Stimulated activated CD8-positive, alpha-beta memory T cell treated with anti-CD3 and anti-CD28 coated beads, Interleukin-15, amount 100 ng/mL, for 1 hour (primary cell): ENCODE measurements at regions not wholly inside any gene's neighbourhood (a gene's known extent, or its start where the extent isn't known, plus 50 kb on each side); places are given as distances from the start of the nearest gene placed in this dataset.

Source experiments
- DNase-seq: peaks from one replicate; pipeline ENCODE4 v3.0.0-alpha.2; 2020; ENCODE audit warnings: low read depth

DNA sequence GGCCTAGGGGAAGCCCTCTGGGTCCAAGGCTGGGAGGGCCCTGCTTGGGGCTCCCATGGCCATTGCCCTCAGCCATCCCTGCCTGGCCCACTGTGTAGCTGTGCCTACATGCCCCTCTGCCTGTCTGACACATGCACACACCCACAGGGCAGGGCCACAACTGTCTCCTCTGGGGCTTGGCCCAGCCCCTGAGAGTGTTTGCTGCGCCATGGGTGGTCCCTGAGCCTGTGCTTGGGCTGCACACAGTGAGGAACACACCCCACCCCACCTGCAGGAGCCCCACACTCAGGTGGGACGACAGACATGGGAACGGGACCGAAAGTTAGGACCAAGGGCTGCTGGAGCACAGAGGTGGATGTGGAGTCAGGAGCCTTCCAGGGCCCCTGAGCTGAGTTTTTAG lies 489.5 kb downstream of the TBC1D22A start:
- DNase-seq = no peak

- DNase-seq = no peak
Measured at GRCh38 chr22:47250995-47251765, 488.7 kb downstream of the TBC1D22A start.

DNA sequence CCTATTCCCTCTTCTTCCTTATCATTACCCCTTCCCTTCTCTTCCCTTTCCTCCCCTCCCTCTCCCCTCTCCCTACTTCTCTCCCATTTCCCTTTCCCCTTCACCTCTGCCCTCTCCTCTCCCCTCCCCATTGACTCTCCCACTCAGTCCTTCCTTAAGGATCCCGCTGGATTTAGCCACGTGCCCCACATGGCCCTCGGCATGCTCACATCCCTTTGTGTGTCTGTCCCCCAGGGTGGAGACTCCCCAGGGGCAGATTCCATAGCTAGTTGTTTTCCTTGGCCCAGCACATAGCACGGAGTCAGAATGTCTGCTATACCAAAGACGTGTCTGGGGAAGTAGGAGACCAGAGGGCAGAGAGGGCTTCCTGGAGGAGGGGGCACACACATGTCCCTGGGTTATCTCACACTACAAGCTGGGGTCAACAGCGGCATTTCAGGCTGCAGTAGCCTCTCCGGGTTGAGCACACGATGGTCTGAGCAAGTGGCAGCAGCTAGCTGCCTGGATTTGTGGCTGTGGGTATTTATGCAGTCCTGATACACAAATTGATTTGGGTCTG lies 487.0 kb downstream of the TBC1D22A start:
- DNase-seq = no peak

DNA sequence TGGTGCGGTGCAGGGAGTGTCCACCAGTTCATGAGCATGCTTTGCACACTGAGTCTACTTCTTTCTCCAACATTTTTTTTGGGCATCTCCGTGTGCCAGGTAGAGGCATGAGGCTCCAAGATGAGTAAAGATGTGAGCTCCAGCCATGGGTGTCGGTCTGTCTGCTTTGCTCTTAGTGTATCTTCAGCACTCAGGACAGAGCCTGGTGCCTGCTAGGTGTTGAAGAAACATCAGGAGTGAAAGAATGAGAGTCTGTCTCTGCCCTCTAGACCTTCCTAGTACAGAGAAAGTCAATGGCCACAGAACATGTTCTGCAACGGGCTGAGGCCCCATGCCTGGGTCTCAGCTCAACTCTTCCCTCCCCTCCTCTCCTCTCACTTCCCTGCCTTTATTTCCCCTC lies 486.5 kb downstream of the TBC1D22A start:
- no peak for DNase-seq

- DNase-seq = no peak
Measured at GRCh38 chr22:47247579-47248240, 485.3 kb downstream of the TBC1D22A start.

- no peak for DNase-seq
Measured at GRCh38 chr22:47245786-47246185, 483.3 kb downstream of the TBC1D22A start.

DNA sequence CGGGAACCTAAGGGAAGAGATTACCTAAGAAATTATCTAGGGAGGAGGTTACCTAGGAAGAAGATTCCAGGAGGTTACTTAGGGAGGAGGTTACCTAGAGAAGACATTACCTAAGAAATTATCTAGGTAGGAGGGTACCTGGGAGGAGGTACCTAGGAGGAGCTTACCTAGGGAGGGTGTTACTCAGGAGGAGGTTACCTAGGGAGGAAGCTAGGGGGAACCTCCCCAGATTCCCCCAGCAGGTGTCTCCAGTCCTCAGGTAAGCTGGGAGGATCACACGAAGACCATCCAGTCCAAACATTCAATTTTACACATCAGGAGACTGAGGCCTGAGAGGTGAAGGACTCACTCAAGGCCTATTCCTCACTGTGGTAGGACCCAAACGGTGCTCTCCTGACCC lies 482.8 kb downstream of the TBC1D22A start:
- DNase-seq = no peak

DNA sequence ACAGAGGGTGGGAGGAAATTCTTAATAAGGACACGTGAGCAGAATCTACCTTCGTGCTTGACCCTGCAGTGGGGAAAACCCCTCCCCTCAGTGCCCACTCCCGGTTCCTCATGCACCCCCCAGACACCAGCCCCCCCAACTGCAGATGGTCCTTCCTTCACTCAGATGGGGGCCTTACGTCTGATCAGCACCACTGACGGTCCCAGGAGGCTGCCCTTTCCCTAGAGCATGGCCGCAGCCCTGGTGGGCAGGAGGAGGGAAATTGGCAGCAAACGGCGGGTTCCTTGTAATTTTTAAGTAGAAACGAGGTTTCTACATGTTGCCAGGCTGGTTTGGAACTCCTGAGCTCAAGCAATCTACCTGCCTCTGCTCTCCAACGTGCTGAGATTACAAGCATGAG lies 477.7 kb downstream of the TBC1D22A start:
- no peak for DNase-seq

- DNase-seq = no peak
Measured at GRCh38 chr22:47239474-47239860, 477.0 kb downstream of the TBC1D22A start.

- DNase-seq = no peak
Measured at GRCh38 chr22:47238690-47239473, 476.4 kb downstream of the TBC1D22A start.

DNA sequence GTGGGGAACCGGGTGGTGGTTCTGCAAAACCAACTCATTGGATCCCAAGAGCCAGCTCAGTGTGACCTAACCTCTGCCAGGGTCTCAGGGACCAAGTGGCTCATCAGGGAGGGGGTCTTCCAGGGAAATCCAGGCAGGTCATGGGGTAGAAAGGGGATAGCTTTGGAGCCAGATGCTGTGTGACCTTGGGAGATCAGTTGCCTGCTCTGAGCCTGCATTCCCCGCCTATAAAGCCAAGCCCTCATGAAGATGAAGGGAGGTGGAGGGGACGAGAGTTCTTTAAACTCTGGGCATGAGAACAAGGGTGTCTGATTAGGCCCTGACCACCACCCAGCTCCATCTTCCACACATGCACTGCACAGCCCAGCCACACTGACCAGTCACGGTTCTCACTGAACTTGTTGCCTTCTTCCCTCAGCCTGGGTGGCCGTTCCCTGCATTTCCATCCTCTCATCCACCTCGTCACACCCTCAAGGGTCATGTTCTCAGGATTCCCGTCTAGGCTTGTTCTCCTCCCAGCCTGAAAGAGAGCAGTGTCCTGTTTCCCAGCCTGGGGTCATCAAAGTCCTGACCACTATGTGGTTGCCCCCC lies 475.5 kb downstream of the TBC1D22A start:
- DNase-seq = no peak

GRCh38 chr22:47236718-47237117 lies 474.3 kb downstream of the TBC1D22A start:
- DNase-seq = no peak

DNA sequence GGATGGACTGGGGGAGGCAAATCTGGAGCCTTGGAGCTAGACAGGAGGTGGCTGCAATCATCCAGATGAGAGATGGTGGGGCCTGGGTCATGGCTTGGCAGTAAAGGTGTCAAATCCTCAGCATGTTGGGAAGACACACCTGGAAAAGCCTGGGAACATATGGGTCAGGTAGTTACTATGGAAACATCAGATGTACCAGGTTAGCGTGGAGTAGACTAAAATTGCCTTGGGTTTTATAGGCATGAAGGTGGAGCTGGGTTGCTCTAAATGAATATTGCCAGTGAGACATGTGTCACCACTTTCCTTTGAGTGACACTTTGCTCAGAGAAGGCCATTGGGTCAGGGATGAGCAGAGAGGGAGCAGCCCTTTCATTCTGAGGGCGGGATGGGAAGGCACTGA lies 473.7 kb downstream of the TBC1D22A start:
- DNase-seq = no peak

DNA sequence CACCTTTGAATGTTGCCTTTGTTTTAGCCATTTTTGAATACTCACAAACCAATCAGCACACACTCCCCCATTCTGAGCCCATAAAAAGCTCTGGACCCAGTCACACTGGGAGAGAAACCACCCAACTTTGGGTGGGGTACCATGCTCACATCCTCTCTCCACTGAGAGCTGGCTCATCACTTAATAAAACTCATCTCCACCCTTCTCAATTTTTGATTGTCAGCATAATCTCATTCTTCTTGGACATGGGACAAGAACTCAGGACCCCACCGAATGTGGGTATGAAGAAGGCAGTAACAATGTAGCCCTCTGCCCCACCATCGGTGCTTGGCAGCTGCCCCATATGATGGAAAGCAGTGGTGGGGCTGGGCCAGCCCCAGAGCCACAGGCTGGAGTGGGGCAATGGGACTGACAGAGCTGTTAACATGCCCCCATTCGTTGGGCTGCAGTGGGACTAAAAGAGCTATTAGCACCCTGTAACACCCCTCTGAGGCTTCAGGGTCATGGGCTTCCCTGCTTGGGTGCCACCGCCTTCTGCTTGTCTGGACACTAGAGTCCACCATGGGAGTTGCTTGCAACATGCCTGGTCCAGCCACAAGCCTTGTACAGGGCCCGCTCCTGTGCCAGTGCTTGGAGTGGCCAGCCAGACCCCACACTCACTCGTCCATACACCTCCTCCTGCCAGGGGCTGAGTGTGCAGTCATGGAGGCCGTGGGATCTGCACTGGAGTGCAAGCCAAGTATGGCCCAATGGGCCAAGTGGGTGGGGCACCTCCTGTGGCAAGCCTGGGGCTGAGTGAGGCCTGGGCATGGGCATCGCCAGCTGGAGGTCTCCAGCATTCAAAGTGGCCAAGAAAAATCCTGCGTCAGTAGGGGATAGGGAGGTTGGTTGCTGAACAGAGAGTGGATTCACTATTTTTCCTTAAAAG lies 471.1 kb downstream of the TBC1D22A start:
- DNase-seq = no peak

DNA sequence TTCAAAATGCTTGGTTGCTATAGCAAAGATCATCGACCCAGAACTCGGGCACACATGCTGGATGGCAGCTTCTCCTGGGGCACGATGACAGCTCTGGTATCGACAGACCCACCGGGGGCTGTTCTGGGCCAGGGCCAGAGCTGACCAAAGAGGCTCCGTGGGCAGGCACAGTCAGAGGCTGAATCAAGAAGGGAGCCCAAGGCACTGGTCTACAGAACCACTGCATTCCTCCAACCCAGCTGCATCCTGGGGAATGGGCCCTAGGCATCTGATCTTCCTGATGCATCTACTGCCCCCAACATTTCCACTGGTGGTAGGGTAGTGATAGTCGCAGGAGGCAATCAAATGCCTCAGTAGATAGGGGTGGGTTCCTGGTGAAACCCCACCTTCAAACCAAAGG lies 470.3 kb downstream of the TBC1D22A start:
- DNase-seq = no peak

GRCh38 chr22:47232197-47232596 lies 469.7 kb downstream of the TBC1D22A start:
- DNase-seq = no peak

GRCh38 chr22:47231759-47232158 lies 469.3 kb downstream of the TBC1D22A start:
- no peak for DNase-seq

DNA sequence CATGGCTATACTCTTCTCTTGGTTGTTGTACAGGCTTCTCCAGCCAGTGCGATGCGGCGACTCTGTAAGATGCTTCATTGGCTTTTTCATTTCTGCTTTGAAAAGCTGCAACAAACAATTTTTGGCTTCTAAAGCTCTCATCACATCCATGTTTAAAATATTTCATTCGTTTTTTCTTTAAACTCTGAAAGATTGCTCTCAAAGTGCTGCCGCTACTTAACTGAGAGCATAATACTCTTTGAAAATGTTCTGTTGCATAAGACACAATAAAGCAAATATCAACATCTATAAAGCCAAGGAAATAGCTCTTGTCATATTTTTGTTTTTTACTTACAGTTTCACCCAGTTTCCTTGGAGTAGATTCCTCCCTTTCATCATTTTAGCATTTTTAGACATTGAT lies 468.3 kb downstream of the TBC1D22A start:
- no peak for DNase-seq

DNA sequence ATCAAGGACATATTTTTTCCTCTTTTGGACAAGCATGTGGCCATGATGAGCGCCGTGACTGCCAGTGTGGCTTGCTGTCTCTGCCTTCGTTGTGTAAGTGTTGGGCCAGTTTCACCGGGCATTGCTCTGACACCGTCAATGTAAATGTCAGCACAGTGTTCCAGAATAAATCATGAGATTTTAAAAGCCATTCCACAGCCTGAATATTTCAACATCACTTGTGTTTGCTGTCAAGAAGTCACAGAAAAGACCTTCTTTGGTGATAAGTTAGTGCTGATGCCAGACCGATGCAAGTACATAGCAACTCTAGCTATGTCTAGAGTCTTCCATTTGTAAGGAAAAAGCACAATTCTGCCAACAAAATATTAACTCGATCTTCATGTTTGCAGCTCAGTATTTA lies 467.8 kb downstream of the TBC1D22A start:
- no peak for DNase-seq

GRCh38 chr22:47228767-47229166 lies 466.3 kb downstream of the TBC1D22A start:
- DNase-seq = no peak

DNA sequence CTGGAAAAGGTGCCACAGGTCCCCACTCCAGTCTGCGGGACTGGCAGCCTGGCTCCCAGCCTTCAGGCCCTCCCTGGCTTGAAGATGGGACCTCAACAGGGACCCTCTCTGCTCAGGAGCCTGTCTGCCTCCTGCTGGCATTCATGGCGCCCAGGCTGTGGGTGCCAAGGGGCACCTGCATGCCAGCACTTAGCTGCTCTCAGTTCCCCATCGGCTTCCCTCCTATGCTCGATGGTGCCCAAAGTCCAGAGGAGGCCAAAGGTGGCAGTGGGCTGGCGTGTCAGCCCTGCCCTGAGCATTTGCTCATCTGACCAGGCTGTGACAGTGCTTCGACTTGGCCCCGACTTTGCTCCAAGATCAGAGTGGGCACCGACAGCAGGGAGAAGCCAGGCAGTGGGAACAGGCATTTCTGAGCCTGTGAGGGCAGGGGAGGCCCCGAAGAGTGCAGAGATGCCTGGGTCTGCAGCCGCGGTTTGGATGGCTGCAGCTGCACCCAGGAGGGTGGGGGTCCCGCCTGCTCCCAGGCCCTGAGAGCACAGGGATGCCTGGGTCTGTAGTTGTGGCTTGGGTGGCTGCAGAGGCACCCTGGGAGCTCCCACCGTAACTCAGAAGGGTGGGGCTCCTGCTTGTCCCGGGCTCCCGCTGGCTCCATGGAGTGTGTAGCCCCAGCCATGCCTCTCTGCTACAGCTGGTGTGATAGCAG lies 463.6 kb downstream of the TBC1D22A start:
- no peak for DNase-seq
